GM19328 (cell line): ENCODE measurements at regions not wholly inside any gene's neighbourhood (a gene's known extent, or its start where the extent isn't known, plus 50 kb on each side); places are given as distances from the start of the nearest gene placed in this dataset.
A peak's percentile ranks its signal among the peaks of the same experiment; 100 is the strongest.

Experiments used
- ATAC-seq: cut with Tn5 transposase; IDR thresholded peaks from one replicate; pipeline ENCODE4 v1.9.1; 2021; ENCODE audit warnings: mild to moderate bottlenecking, moderate library complexity; ENCODE audit not compliant: unreplicated experiment

GRCh38 chr13:110965755-110966134 is 50.9 kb upstream of the ANKRD10 start:
- no peak for ATAC-seq

DNA sequence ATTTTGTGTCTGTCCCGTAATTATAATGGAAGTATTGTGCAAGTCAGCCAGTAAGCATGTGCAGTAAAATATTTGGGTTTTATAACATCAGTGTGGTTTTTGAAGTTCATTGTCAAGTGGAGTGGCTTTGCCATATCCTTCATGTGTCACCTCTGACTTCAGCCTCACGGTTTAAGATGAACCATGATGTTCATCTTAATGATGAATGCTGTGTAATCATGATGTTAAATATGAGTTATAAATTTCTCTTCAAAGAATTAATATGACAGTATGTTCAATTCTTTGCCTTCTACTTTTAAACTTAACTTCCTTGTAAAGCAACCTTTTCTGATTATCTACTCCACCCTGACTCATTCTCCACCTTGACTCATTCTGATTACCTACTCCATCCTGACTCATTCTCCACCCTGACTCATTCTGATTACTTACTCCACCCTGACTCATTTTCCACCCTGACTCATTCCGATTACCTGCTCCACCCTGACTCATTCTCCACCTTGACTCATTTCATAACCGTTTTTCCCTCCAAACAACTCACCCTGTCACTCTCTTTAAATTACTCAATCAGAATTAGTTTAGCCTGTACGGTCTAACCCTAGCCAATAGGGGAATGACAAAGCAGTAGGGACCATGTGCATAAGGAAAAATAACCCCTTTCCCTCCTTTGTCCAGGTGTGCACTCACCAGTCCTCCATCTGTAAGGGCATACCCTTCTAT is 50.3 kb upstream of the ANKRD10 start:
- ATAC-seq: peak; percentile 94
